ENCODE measurements at regions not wholly inside any gene's neighbourhood (a gene's known extent, or its start where the extent isn't known, plus 50 kb on each side); places are given as distances from the start of the nearest gene placed in this dataset.
"Not testable (repeated sequence)": the region's sequence is repeated elsewhere in the genome, so short reads cannot be mapped to it uniquely, and the experiment has no call there.

GRCh38 chr10:18886102-18886501 is 162.5 kb upstream of the MALRD1 start:
- Mint-ChIP-seq H3K36me3 (ENCODE audit: low read depth) (no peaks in the 10 kb centered on the region), H3K27me3 (ENCODE audit: insufficient read depth) (peaks cover under 1% of the 10 kb centered on the region), H3K27ac (no peak overlapping the region), H3K4me1 (no peaks in the 10 kb centered on the region), H3K9me3 (no peaks in the 10 kb centered on the region), H3K4me3 (no peak overlapping the region)
- no peak overlapping the region for H3K9ac ChIP-seq (ENCODE audit: extremely low read depth, low read length, poor library complexity, severe bottlenecking)
- H3K4me3 ChIP-seq (ENCODE audit: low read length): no peak overlapping the region
- 87 to 92% methylated on average over 2 to 7 of the region's 7 CpGs for WGBS, 2 experiments (ENCODE audit: insufficient coverage in 1 of 2, insufficient read length in 1 of 2)
- no peaks in the 10 kb centered on the region for H3K4me1 ChIP-seq (ENCODE audit: control insufficient read depth, insufficient read depth, low read length)
- H3K27me3 ChIP-seq (ENCODE audit: control insufficient read depth, insufficient read depth, low read length, poor library complexity, severe bottlenecking): no peaks in the 10 kb centered on the region
- no peak for DNase-seq
- no peak overlapping the region for H3K27ac ChIP-seq (ENCODE audit: low read depth, low read length)
- no peaks in the 10 kb centered on the region for H3K36me3 ChIP-seq (ENCODE audit: control insufficient read depth, insufficient read depth, low read length)
- H3K9me3 ChIP-seq (ENCODE audit: control insufficient read depth, low read length): no peaks in the 10 kb centered on the region
- TF ChIP-seq, protein P1, sequence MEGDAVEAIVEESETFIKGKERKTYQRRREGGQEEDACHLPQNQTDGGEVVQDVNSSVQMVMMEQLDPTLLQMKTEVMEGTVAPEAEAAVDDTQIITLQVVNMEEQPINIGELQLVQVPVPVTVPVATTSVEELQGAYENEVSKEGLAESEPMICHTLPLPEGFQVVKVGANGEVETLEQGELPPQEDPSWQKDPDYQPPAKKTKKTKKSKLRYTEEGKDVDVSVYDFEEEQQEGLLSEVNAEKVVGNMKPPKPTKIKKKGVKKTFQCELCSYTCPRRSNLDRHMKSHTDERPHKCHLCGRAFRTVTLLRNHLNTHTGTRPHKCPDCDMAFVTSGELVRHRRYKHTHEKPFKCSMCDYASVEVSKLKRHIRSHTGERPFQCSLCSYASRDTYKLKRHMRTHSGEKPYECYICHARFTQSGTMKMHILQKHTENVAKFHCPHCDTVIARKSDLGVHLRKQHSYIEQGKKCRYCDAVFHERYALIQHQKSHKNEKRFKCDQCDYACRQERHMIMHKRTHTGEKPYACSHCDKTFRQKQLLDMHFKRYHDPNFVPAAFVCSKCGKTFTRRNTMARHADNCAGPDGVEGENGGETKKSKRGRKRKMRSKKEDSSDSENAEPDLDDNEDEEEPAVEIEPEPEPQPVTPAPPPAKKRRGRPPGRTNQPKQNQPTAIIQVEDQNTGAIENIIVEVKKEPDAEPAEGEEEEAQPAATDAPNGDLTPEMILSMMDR (conservative IDR thresholded peaks at IDR 0.05): no peak

DNA sequence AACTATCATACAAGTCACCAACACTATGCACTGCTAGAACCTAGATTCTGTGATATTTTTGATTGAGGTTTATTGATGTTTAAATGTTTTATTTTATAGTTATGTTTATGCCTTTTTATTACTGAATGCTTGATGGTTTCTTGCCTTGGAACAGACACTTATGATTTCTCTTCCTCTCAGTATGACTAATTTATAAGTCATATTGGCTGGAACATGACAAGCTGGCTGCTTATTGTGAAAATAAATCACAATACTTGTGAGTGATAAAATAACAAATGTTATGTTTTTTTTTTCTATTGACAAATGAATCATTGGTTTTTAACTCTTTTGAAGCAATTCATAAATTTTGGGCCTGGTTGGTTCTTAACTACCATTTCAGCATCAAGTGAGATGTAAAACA is 142.0 kb upstream of the MALRD1 start:
- Histone ChIP-seq H3K9ac (ENCODE audit: extremely low read depth, low read length, poor library complexity, severe bottlenecking) (no peak overlapping the region), H3K9me3 (ENCODE audit: control insufficient read depth, low read length) (no peaks in the 10 kb centered on the region), H3K36me3 (ENCODE audit: control insufficient read depth, insufficient read depth, low read length) (no peaks in the 10 kb centered on the region), H3K27me3 (ENCODE audit: control insufficient read depth, insufficient read depth, low read length, poor library complexity, severe bottlenecking) (no peaks in the 10 kb centered on the region), H3K4me3 (ENCODE audit: low read length) (no peak overlapping the region), H3K4me1 (ENCODE audit: control insufficient read depth, insufficient read depth, low read length) (no peaks in the 10 kb centered on the region), H3K27ac (ENCODE audit: low read depth, low read length) (no peak overlapping the region)
- H3K4me3 Mint-ChIP-seq: no peak overlapping the region
- H3K27me3 Mint-ChIP-seq (ENCODE audit: insufficient read depth): no peaks in the 10 kb centered on the region
- H3K27ac Mint-ChIP-seq: no peak overlapping the region
- DNase-seq: no peak
- H3K9me3 Mint-ChIP-seq: peaks cover 3% of the 10 kb centered on the region
- TF ChIP-seq, protein P1 (conservative IDR thresholded peaks at IDR 0.05): no peak
- H3K4me1 Mint-ChIP-seq: no peaks in the 10 kb centered on the region
- H3K36me3 Mint-ChIP-seq (ENCODE audit: low read depth): no peaks in the 10 kb centered on the region

- H3K27me3 Mint-ChIP-seq (ENCODE audit: insufficient read depth); DNase-seq; H3K36me3 Mint-ChIP-seq (ENCODE audit: low read depth); H3K36me3 ChIP-seq (ENCODE audit: control insufficient read depth, insufficient read depth, low read length); H3K9me3 ChIP-seq (ENCODE audit: control insufficient read depth, low read length); H3K9me3 Mint-ChIP-seq; H3K27ac Mint-ChIP-seq; H3K4me3 ChIP-seq (ENCODE audit: low read length); H3K4me1 ChIP-seq (ENCODE audit: control insufficient read depth, insufficient read depth, low read length); H3K4me3 Mint-ChIP-seq; H3K4me1 Mint-ChIP-seq; H3K9ac ChIP-seq (ENCODE audit: extremely low read depth, low read length, poor library complexity, severe bottlenecking); H3K27me3 ChIP-seq (ENCODE audit: control insufficient read depth, insufficient read depth, low read length, poor library complexity, severe bottlenecking); H3K27ac ChIP-seq (ENCODE audit: low read depth, low read length): not testable (repeated sequence)
- 96 to 100% methylated on average over 2 to 3 of the region's 9 CpGs for WGBS, 2 experiments (ENCODE audit: insufficient coverage in 1 of 2, insufficient read length in 1 of 2)
Observed at GRCh38 chr10:18917431-18917830, 131.2 kb upstream of the MALRD1 start.

DNA sequence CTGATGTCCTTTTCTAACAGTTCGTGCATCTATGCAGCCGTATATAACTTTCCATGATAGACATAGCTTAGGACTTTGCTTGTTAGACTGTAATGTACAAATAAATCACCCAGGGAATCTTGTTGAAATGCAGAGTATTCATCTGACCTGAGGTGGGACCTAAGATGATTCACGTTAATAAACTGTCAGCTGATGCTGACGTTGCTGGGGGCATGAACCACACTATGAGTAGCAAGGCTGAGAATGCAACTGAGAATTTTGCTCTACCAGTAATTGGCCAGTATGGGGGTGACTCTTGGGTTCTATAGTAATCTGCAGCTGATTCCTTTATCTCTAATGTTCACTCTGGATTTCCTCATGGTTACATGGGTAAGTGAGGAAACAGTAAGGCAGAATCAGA is 130.1 kb upstream of the MALRD1 start:
- no peaks in the 10 kb centered on the region for H3K4me1 ChIP-seq (ENCODE audit: control insufficient read depth, insufficient read depth, low read length)
- no peak overlapping the region for H3K4me3 ChIP-seq (ENCODE audit: low read length)
- Mint-ChIP-seq H3K27ac (no peak overlapping the region), H3K4me3 (no peak overlapping the region), H3K4me1 (no peaks in the 10 kb centered on the region), H3K27me3 (ENCODE audit: insufficient read depth) (no peaks in the 10 kb centered on the region), H3K9me3 (no peaks in the 10 kb centered on the region), H3K36me3 (ENCODE audit: low read depth) (no peaks in the 10 kb centered on the region)
- H3K9ac ChIP-seq (ENCODE audit: extremely low read depth, low read length, poor library complexity, severe bottlenecking): no peak overlapping the region
- H3K27me3 ChIP-seq (ENCODE audit: control insufficient read depth, insufficient read depth, low read length, poor library complexity, severe bottlenecking): no peaks in the 10 kb centered on the region
- H3K36me3 ChIP-seq (ENCODE audit: control insufficient read depth, insufficient read depth, low read length): no peaks in the 10 kb centered on the region
- DNase-seq: no peak
- WGBS, 2 experiments (ENCODE audit: insufficient coverage in 1 of 2, insufficient read length in 1 of 2): 88 to 100% methylated on average over 4 of the region's 4 CpGs
- H3K27ac ChIP-seq (ENCODE audit: low read depth, low read length): no peak overlapping the region
- H3K9me3 ChIP-seq (ENCODE audit: control insufficient read depth, low read length): no peaks in the 10 kb centered on the region
- TF ChIP-seq, protein P1 (conservative IDR thresholded peaks at IDR 0.05): no peak
